ENCODE measurements at regions not wholly inside any gene's neighbourhood (a gene's known extent, or its start where the extent isn't known, plus 50 kb on each side); places are given as distances from the start of the nearest gene placed in this dataset.

DNA sequence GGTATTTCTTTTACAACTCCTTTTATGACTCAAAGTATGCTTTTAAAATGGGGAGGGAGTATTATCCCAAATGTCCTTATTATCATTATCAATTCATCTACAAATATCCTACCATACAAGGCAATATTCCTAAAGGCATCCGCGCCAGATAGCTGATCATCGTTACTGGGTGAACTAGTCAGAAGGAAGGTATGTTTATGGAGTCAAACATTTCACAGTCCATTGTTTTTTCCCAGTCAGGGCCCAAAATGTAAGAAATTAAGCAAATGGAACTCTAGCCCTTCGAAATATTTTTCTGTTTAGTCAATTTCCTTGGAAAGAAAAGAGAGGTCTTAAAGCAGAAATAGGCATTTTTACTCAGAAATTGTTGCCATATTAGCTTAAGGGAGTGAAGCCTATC, 188.5 kb upstream of the CCNG1 start:
- TF ChIP-seq, protein P1, sequence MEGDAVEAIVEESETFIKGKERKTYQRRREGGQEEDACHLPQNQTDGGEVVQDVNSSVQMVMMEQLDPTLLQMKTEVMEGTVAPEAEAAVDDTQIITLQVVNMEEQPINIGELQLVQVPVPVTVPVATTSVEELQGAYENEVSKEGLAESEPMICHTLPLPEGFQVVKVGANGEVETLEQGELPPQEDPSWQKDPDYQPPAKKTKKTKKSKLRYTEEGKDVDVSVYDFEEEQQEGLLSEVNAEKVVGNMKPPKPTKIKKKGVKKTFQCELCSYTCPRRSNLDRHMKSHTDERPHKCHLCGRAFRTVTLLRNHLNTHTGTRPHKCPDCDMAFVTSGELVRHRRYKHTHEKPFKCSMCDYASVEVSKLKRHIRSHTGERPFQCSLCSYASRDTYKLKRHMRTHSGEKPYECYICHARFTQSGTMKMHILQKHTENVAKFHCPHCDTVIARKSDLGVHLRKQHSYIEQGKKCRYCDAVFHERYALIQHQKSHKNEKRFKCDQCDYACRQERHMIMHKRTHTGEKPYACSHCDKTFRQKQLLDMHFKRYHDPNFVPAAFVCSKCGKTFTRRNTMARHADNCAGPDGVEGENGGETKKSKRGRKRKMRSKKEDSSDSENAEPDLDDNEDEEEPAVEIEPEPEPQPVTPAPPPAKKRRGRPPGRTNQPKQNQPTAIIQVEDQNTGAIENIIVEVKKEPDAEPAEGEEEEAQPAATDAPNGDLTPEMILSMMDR (IDR thresholded peaks at IDR 0.05), result no peak
- TF ChIP-seq POLR2A (IDR thresholded peaks at IDR 0.05), result no peak

Data from adrenal gland (tissue), 5 donors.